Thoracic aorta (tissue), 2 donors: ENCODE measurements at regions not wholly inside any gene's neighbourhood (a gene's known extent, or its start where the extent isn't known, plus 50 kb on each side); places are given as distances from the start of the nearest gene placed in this dataset.

ENCODE experiments used
- ATAC-seq: fragments of 150-250 bp; one replicate; pipeline ENCODE4 v1.8.0; 2017; ENCODE audit warnings: low read depth; ENCODE audit not compliant: insufficient number of reproducible peaks, low FRiP score
- DNase-seq: peaks from one replicate; pipeline ENCODE4 v3.0.0-alpha.2; 2020; ENCODE audit warnings: low spot score
- H3K27ac ChIP-seq, 2 donors: fragments of 200-600 bp; sonication (generic); 1 replicate in 1 of 2; 2 replicates in 1 of 2; pipeline ENCODE4 v1.5.1; 2016; ENCODE audit warnings: mild to moderate bottlenecking in 2 of 2, moderate library complexity in 2 of 2
- H3K27me3 ChIP-seq: fragments of 200-600 bp; sonication (generic); replicated peaks from 2 replicates; pipeline ENCODE4 v1.6.0; 2016; ENCODE audit warnings: mild to moderate bottlenecking; ENCODE audit not compliant: insufficient read depth
- H3K36me3 ChIP-seq: fragments of 200-600 bp; sonication (generic); one replicate; pipeline ENCODE4 v1.5.1; 2016
- H3K4me1 ChIP-seq, 2 donors: fragments of 200-600 bp; sonication (generic); 1 replicate in 1 of 2; 2 replicates in 1 of 2; pipeline versions ENCODE4 v1.5.1 to v1.6.0; 2016; ENCODE audit warnings: low read depth in 2 of 2, mild to moderate bottlenecking in 1 of 2; ENCODE audit not compliant: control insufficient read depth in 1 of 2
- H3K4me3 ChIP-seq: fragments of 200-600 bp; sonication (generic); 2 replicates; pipeline ENCODE4 v1.5.1; 2016; ENCODE audit warnings: mild to moderate bottlenecking
- H3K9me3 ChIP-seq: fragments of 200-600 bp; sonication (generic); 2 replicates; pipeline ENCODE4 v1.5.1; 2016
- TF ChIP-seq, protein P1 (sequence below): fragments of 200-600 bp; sonication (generic); IDR thresholded peaks from one replicate; pipeline ENCODE4 v1.5.1; 2019; ENCODE audit warnings: antibody characterized with exemption

DNA sequence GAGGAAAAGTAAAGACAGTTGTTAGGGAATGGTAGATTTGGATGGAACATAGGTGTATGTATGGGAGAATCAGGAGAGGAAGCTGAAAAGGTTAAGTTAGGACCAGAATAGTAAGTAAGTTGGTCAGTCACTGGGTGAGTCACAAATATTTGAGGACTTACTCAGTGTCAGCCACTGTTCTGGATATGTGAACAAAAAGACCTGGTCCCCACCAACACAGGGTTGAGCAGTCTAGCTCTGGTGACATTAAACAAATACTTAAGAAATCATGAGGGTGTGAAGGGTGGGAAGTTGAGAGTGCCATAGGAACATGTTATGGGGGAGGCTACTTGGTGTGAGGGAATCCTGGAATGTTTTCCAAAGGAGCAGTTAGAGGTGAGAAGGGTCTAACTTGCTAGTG, 246.9 kb downstream of the PTEN start:
- peaks cover 3 to 21% of the 10 kb centered on the region in 2 donors for H3K4me1 ChIP-seq
- ATAC-seq (peak; percentile 93), DNase-seq (no peak)
- H3K9me3 ChIP-seq: no peaks in the 10 kb centered on the region
- H3K27me3 ChIP-seq: no peaks in the 10 kb centered on the region
- peak overlapping the region in 1 of 2 donors; percentile 33 for H3K27ac ChIP-seq
- H3K36me3 ChIP-seq: no peaks in the 10 kb centered on the region
- TF ChIP-seq, protein P1, sequence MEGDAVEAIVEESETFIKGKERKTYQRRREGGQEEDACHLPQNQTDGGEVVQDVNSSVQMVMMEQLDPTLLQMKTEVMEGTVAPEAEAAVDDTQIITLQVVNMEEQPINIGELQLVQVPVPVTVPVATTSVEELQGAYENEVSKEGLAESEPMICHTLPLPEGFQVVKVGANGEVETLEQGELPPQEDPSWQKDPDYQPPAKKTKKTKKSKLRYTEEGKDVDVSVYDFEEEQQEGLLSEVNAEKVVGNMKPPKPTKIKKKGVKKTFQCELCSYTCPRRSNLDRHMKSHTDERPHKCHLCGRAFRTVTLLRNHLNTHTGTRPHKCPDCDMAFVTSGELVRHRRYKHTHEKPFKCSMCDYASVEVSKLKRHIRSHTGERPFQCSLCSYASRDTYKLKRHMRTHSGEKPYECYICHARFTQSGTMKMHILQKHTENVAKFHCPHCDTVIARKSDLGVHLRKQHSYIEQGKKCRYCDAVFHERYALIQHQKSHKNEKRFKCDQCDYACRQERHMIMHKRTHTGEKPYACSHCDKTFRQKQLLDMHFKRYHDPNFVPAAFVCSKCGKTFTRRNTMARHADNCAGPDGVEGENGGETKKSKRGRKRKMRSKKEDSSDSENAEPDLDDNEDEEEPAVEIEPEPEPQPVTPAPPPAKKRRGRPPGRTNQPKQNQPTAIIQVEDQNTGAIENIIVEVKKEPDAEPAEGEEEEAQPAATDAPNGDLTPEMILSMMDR: no peak
- H3K4me3 ChIP-seq: no peak overlapping the region

DNA sequence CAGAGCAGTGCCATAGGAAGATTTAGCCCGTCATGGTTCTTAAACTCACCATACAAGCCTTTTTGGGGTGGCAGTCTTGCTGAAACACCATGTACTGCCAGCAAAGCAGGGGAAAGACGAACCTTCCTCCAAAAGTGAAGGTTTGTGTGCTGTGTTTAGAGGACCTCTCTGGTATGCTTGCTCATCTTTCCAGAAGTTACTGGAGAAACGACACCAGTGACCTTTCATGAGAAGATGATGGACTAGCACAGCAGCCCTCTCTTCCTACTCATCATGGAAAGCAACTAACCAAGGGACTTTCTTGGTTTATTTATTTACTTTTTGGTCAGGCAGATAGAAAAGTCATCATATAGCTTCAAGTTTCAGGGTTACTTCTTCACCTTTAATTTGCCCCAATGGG, 247.4 kb downstream of the PTEN start:
- Histone ChIP-seq H3K36me3 (no peaks in the 10 kb centered on the region), H3K27ac (peak overlapping the region in 1 of 2 donors; percentile 33), H3K4me1 (peaks cover 3 to 21% of the 10 kb centered on the region in 2 donors), H3K9me3 (no peaks in the 10 kb centered on the region), H3K4me3 (no peak overlapping the region), H3K27me3 (no peaks in the 10 kb centered on the region)
- DNase-seq (no peak), ATAC-seq (no peak)
- TF ChIP-seq, protein P1: no peak

DNA sequence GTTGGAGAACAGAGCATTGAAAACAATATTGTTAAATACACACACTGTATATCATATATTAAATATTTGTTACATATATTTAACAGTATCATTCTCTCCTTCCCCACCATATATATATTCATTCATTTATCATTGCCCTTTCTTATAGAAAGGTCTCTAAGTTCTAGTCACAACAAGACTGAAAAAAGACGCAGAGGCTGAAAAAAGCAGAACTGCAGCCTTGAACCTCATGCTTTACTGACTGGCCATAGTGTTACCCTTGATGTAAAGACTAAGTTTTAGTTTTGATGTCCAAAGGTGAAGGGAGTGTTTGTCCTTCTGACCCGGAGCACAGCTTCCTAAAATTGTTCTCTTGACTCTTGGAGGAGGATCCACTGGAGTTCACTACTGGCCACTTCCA, 247.9 kb downstream of the PTEN start:
- Histone ChIP-seq H3K27ac (no peak overlapping the region), H3K36me3 (no peaks in the 10 kb centered on the region), H3K9me3 (no peaks in the 10 kb centered on the region), H3K4me3 (no peak overlapping the region), H3K4me1 (peaks cover 3 to 21% of the 10 kb centered on the region in 2 donors), H3K27me3 (no peaks in the 10 kb centered on the region)
- ATAC-seq (no peak), DNase-seq (no peak)
- TF ChIP-seq, protein P1: no peak

DNA sequence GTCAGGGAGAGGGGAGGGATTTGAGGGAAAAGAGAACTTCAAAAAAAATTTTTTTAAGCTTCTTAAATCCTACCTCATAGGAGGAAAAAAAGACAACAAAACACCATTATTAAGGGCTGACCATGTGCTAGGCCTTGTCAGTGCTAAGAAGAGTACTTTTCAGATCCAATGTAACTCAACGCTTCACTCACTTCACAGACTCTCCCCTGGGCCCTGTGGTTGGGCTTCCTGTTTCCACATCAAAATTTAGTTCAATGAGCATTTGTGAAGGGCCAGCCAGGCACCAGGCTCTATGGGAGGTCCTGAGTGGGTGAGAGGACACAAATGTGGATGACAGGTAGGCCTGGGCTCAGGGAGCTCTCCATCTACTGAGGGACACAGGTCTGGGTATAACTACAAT, 249.8 kb downstream of the PTEN start:
- TF ChIP-seq, protein P1: no peak
- DNase-seq: no peak
- Histone ChIP-seq H3K4me3 (no peak overlapping the region), H3K4me1 (peaks cover 3 to 21% of the 10 kb centered on the region in 2 donors), H3K27me3 (no peaks in the 10 kb centered on the region), H3K27ac (no peak overlapping the region), H3K9me3 (no peaks in the 10 kb centered on the region), H3K36me3 (no peaks in the 10 kb centered on the region)
- ATAC-seq: no peak

DNA sequence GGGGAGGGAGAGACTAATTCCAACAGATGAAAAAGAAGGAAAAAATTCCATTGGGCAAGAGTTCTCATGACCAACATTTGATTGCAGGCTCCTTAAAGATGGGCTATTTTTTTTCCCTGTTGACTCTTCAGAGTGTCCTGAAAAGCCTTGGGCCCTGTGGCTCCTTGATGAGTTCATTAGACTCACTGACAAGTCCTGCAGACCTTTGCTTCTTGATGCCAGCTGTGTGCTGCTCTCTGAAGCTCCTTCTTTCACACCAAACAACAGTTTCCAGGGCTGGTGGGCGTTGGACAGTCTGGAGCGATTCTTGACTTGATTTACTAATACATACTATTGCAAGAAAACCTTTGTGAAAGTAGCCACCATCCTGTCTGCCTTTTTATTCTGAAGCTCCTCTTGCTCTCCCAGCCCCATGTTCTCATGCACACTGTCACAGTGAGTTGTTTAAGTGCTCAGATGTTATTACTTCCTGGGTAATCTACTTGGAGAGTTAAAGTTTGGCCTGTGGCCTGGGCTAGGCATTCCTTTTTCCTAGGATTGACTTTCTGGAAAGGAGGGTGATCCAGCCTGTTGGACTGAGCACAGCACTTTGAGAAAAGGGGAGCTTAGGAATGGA, 250.3 kb downstream of the PTEN start:
- H3K9me3 ChIP-seq: no peaks in the 10 kb centered on the region
- TF ChIP-seq, protein P1: no peak
- H3K4me1 ChIP-seq: peaks cover 3 to 21% of the 10 kb centered on the region in 2 donors
- H3K27ac ChIP-seq: no peak overlapping the region
- no peak overlapping the region for H3K4me3 ChIP-seq
- no peaks in the 10 kb centered on the region for H3K36me3 ChIP-seq
- no peaks in the 10 kb centered on the region for H3K27me3 ChIP-seq
- ATAC-seq (no peak), DNase-seq (no peak)
